ENCODE measurements at regions not wholly inside any gene's neighbourhood (a gene's known extent, or its start where the extent isn't known, plus 50 kb on each side); places are given as distances from the start of the nearest gene placed in this dataset.

- Histone ChIP-seq H3K4me1 (ENCODE audit: low read depth) (no peaks in the 10 kb centered on the region), H3K27me3 (no peaks in the 10 kb centered on the region), H3K9me3 (ENCODE audit: low read depth) (no peaks in the 10 kb centered on the region), H3K4me3 (no peak overlapping the region), H3K36me3 (no peaks in the 10 kb centered on the region), H3K27ac (no peak overlapping the region)
- TF ChIP-seq CTCF (IDR thresholded peaks at IDR 0.05; ENCODE audit: low read depth, low read length) = no peak
- DNase-seq (ENCODE audit: low read depth in 1 of 2, low spot score in 1 of 2) = no peak
These were observed 56.7 kb upstream of the CXCL14 start for GRCh38 chr5:135635451-135635850.

- Histone ChIP-seq H3K4me3 (no peak overlapping the region), H3K9me3 (ENCODE audit: low read depth) (no peaks in the 10 kb centered on the region), H3K27me3 (no peaks in the 10 kb centered on the region), H3K27ac (no peak overlapping the region), H3K36me3 (no peaks in the 10 kb centered on the region), H3K4me1 (ENCODE audit: low read depth) (no peaks in the 10 kb centered on the region)
- peak in 1 of 2 donors; percentile 49 for DNase-seq (ENCODE audit: low read depth in 1 of 2, low spot score in 1 of 2)
- no peak for TF ChIP-seq CTCF (IDR thresholded peaks at IDR 0.05; ENCODE audit: low read depth, low read length)
These were observed 54.0 kb upstream of the CXCL14 start for GRCh38 chr5:135632798-135633197.

DNA sequence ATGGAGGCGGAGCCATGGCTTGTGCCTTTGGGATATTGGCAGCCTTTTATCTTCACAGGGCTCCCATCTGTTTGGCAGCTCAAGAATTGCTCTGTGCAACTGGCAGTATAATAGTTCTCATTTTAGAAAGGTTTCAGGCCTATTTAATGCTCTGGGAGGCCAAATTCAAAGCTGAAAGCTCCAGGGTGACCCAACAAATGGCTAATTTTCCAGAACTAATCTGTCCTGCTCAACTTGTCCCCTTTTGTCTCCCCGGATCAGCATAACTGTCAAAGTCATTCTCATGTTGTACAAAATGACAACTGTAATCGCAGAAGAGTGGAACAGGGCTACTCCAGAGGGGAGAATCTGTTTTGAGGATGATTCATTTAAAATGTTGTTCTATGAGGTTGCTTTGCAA, 52.6 kb upstream of the CXCL14 start:
- H3K4me1 ChIP-seq (ENCODE audit: low read depth) = no peaks in the 10 kb centered on the region
- no peak overlapping the region for H3K27ac ChIP-seq
- no peaks in the 10 kb centered on the region for H3K9me3 ChIP-seq (ENCODE audit: low read depth)
- no peaks in the 10 kb centered on the region for H3K36me3 ChIP-seq
- no peaks in the 10 kb centered on the region for H3K27me3 ChIP-seq
- no peak for DNase-seq (ENCODE audit: low read depth in 1 of 2, low spot score in 1 of 2)
- no peak overlapping the region for H3K4me3 ChIP-seq
- TF ChIP-seq CTCF (IDR thresholded peaks at IDR 0.05; ENCODE audit: low read depth, low read length) = no peak

GRCh38 chr5:135629666-135630065, 50.9 kb upstream of the CXCL14 start:
- H3K4me3 ChIP-seq = no peak overlapping the region
- H3K4me1 ChIP-seq (ENCODE audit: low read depth) = no peaks in the 10 kb centered on the region
- H3K27me3 ChIP-seq = no peaks in the 10 kb centered on the region
- TF ChIP-seq CTCF (IDR thresholded peaks at IDR 0.05; ENCODE audit: low read depth, low read length) = no peak
- H3K36me3 ChIP-seq = no peaks in the 10 kb centered on the region
- H3K9me3 ChIP-seq (ENCODE audit: low read depth) = no peaks in the 10 kb centered on the region
- H3K27ac ChIP-seq = no peak overlapping the region
- DNase-seq (ENCODE audit: low read depth in 1 of 2, low spot score in 1 of 2) = no peak

DNA sequence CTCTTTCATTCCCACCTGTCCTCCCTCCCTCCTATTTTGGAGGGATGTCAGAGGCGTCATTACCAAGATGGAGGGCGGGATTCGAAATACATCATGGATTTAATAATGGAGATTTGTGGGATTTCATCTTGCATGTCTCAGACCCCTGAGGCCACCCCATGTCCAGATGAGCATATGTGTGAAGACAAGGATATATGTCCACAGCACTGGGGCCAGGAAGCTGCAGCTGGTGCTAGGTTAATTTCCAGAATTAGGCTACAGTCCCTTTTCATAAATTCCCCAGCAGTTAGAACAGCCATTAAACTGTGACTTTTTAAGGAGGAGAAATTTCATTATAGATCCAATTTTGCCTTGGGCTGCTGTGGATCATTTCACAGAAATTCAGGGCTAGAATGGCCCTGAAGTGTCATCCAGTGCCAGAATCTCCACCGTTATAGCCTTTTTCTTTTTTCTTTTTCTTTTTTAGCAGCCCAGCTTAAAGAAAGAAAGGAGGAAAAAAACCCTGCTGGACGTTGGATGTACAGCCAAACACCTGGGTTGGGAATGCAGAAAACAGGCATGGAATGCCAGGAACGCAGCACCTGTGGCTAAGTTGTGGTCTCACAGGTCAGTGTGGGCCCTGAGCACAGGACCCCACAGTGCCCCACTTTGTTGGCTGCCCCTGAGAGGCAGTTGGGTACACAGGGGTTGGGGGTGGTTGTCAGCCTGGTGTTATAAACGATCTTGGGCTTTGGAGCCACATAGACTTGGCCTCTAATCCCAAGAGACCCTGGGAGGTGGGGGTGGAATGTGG, 50.2 kb upstream of the CXCL14 start:
- Histone ChIP-seq H3K9me3 (ENCODE audit: low read depth) (no peaks in the 10 kb centered on the region), H3K27ac (no peak overlapping the region), H3K27me3 (no peaks in the 10 kb centered on the region), H3K36me3 (no peaks in the 10 kb centered on the region), H3K4me3 (no peak overlapping the region), H3K4me1 (ENCODE audit: low read depth) (no peaks in the 10 kb centered on the region)
- DNase-seq (ENCODE audit: low read depth in 1 of 2, low spot score in 1 of 2) = no peak
- TF ChIP-seq CTCF (IDR thresholded peaks at IDR 0.05; ENCODE audit: low read depth, low read length) = no peak
